CD4-positive, alpha-beta memory T cell (primary cell): ENCODE measurements at regions not wholly inside any gene's neighbourhood (a gene's known extent, or its start where the extent isn't known, plus 50 kb on each side); places are given as distances from the start of the nearest gene placed in this dataset.

Experiments
- CTCF ChIA-PET: fragments of 350-600 bp; sonication (Branson Sonifier 250); formaldehyde crosslinking; loops from one replicate; lab custom pipeline; 2021; ENCODE audit warnings: inconsistent platforms; ENCODE audit not compliant: partially characterized antibody; lab: Charles Lee
- POLR2A ChIA-PET: fragments of 350-600 bp; sonication (Branson Sonifier 250); formaldehyde crosslinking; loops from one replicate; lab custom pipeline; 2021; ENCODE audit not compliant: partially characterized antibody; lab: Charles Lee
- DNase-seq, 5 donors: peaks; one replicate each; pipeline versions ENCODE4 v3.0.0 to v3.0.0-alpha.2; 2020 to 2022; ENCODE audit warnings: mixed read lengths in 1 of 5
- H3K27ac ChIP-seq: one replicate; pipeline ENCODE4 v1.7.0; 2013; ENCODE audit warnings: low read depth, low read length
- H3K27me3 ChIP-seq: 2 replicates; pipeline ENCODE4 v1.7.0; 2013; ENCODE audit warnings: mild to moderate bottlenecking, low read length, moderate library complexity; ENCODE audit not compliant: insufficient read depth
- H3K36me3 ChIP-seq: 2 replicates; pipeline ENCODE4 v1.7.0; 2013; ENCODE audit warnings: mild to moderate bottlenecking, low read length, moderate library complexity; ENCODE audit not compliant: insufficient read depth
- H3K4me1 ChIP-seq: 2 replicates; pipeline ENCODE4 v1.7.0; 2013; ENCODE audit warnings: mild to moderate bottlenecking, low read length, moderate library complexity; ENCODE audit not compliant: insufficient read depth
- H3K4me3 ChIP-seq, 2 donors: one replicate each; pipeline ENCODE4 v1.7.0; 2013; ENCODE audit warnings: low read length in 2 of 2, mild to moderate bottlenecking in 1 of 2
- H3K9me3 ChIP-seq, 2 donors: one replicate each; pipeline ENCODE4 v1.7.0; 2013; ENCODE audit warnings: low read length in 2 of 2, control low read depth in 1 of 2; ENCODE audit not compliant: control insufficient read depth in 1 of 2
- H3K27ac Mint-ChIP-seq, 7 donors: one replicate each; pipeline ENCODE4 v1.8.0; 2020 to 2021; ENCODE audit warnings: mixed read lengths in 7 of 7, mild to moderate bottlenecking in 6 of 7, inconsistent platforms in 3 of 7, moderate library complexity in 3 of 7
- H3K27me3 Mint-ChIP-seq, 2 donors: one replicate each; pipeline ENCODE4 v1.8.0; 2020 to 2021; ENCODE audit warnings: mixed read lengths in 2 of 2
- H3K36me3 Mint-ChIP-seq, 2 donors: one replicate each; pipeline ENCODE4 v1.8.0; 2020 to 2021; ENCODE audit warnings: mixed read lengths in 2 of 2, inconsistent platforms in 1 of 2, mild to moderate bottlenecking in 1 of 2
- H3K4me1 Mint-ChIP-seq, 4 donors: one replicate each; pipeline ENCODE4 v1.8.0; 2020 to 2021; ENCODE audit warnings: mixed read lengths in 4 of 4, mild to moderate bottlenecking in 1 of 4
- H3K4me3 Mint-ChIP-seq, 8 donors: one replicate each; pipeline ENCODE4 v1.8.0; 2020 to 2021; ENCODE audit warnings: mixed read lengths in 8 of 8, mild to moderate bottlenecking in 7 of 8, moderate library complexity in 6 of 8, inconsistent platforms in 3 of 8
- H3K9me3 Mint-ChIP-seq, 8 donors: one replicate each; pipeline ENCODE4 v1.8.0; 2020 to 2021; ENCODE audit warnings: mixed read lengths in 8 of 8, mild to moderate bottlenecking in 5 of 8, inconsistent platforms in 3 of 8, moderate library complexity in 1 of 8
- intact Hi-C: fragments of 100-400 bp; cut with micrococcal nuclease; formaldehyde crosslinking; loops from one replicate; pipeline ENCODE4 v1.15.1; 2023

GRCh38 chr6:153898360-153899059 is 140.5 kb upstream of the OPRM1 start:
- peak overlapping the region in 1 of 2 donors; percentile 17 for H3K4me3 ChIP-seq
- intact Hi-C loops: no loop called here
- no peak overlapping the region for H3K27ac ChIP-seq
- DNase-seq: no peak
- Mint-ChIP-seq H3K4me3 (no peak overlapping the region), H3K4me1 (no peaks in the 10 kb centered on the region), H3K9me3 (peaks cover 0 to 6% (median 1%) of the 10 kb centered on the region in 8 donors), H3K27ac (no peak overlapping the region), H3K27me3 (peaks cover 0 to 2% of the 10 kb centered on the region in 2 donors), H3K36me3 (no peaks in the 10 kb centered on the region)
- ChIA-PET POLR2A (no interaction called here), CTCF (no interaction called here)
- no peaks in the 10 kb centered on the region for H3K27me3 ChIP-seq
- no peaks in the 10 kb centered on the region for H3K36me3 ChIP-seq
- no peaks in the 10 kb centered on the region for H3K9me3 ChIP-seq
- H3K4me1 ChIP-seq: no peaks in the 10 kb centered on the region

DNA sequence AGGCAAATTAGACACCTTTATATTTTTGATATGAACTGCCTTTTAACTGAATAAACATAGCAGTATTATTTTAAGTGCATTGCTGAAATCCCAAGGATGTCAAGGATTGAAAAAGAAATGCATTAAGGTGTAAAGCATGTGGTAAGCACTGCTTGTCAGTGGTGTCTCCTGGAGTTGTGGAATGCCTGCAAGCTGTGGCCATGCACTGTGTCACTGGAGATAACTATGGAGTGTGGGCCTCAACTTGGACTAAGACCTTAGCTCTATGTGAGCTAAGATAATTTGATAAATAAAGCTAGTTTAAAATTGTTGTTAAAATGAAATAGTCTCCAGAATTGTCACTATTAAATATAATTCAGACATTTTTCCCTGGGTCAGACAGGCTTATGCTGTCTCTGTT is 156.6 kb upstream of the OPRM1 start:
- intact Hi-C loops: no loop called here
- Histone ChIP-seq H3K27ac (no peak overlapping the region), H3K36me3 (no peaks in the 10 kb centered on the region), H3K4me1 (no peaks in the 10 kb centered on the region), H3K27me3 (no peaks in the 10 kb centered on the region), H3K9me3 (peaks cover 0 to 3% of the 10 kb centered on the region in 2 donors), H3K4me3 (no peak overlapping the region)
- Mint-ChIP-seq H3K27me3 (peaks cover 0 to 2% of the 10 kb centered on the region in 2 donors), H3K36me3 (no peaks in the 10 kb centered on the region), H3K4me1 (no peaks in the 10 kb centered on the region), H3K9me3 (peaks cover 0 to 6% (median 0%) of the 10 kb centered on the region in 8 donors), H3K4me3 (no peak overlapping the region), H3K27ac (no peak overlapping the region)
- CTCF ChIA-PET: no interaction called here
- POLR2A ChIA-PET: no interaction called here
- DNase-seq: no peak

DNA sequence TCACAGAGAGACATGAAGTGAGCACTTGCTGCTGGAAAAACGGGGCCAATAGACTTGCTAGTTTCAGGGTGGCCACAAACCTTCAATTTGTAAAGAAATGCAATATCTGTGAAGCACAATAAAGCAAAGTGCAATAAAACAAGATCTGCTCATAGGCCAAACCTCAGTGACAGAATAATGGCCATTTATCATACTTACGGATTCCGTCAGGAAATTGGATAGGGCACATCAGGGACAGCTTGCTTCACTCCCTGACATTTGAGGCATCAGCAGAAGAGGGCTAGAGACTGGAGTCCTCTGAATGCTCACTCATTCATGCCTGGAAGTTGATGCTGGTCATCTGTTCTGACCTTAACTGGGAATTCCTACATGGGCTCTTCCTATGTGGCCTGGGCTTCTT is 165.5 kb upstream of the OPRM1 start:
- ChIA-PET POLR2A (no interaction called here), CTCF (no interaction called here)
- Histone ChIP-seq H3K27ac (no peak overlapping the region), H3K4me1 (no peaks in the 10 kb centered on the region), H3K27me3 (no peaks in the 10 kb centered on the region), H3K4me3 (no peak overlapping the region), H3K36me3 (no peaks in the 10 kb centered on the region), H3K9me3 (no peaks in the 10 kb centered on the region)
- no peaks in the 10 kb centered on the region for H3K36me3 Mint-ChIP-seq
- no peak for DNase-seq
- no peaks in the 10 kb centered on the region for H3K4me1 Mint-ChIP-seq
- H3K27ac Mint-ChIP-seq: no peak overlapping the region
- intact Hi-C loops: no loop called here
- H3K9me3 Mint-ChIP-seq: peaks cover 0 to 8% (median 4%) of the 10 kb centered on the region in 8 donors
- no peak overlapping the region for H3K4me3 Mint-ChIP-seq
- H3K27me3 Mint-ChIP-seq: no peaks in the 10 kb centered on the region

DNA sequence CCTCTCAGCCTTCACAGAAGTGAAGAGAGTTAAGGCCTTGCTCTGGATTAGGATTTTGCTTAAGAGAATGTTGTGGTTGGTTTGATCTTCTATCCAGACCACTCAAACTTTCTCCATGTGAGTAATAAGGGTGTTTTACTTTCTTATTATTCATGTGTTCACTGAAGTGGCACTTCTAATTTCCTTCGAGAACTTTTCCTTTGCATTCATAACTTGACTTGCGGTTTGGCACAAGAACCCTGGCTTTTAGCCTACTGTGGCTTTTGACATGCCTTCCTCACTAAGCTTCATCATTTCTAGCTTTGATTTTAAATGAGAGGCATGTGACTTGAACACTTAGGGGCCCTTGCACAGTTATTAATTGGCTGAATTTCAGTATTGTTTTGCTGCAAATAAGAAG is 166.1 kb upstream of the OPRM1 start:
- POLR2A ChIA-PET: no interaction called here

DNA sequence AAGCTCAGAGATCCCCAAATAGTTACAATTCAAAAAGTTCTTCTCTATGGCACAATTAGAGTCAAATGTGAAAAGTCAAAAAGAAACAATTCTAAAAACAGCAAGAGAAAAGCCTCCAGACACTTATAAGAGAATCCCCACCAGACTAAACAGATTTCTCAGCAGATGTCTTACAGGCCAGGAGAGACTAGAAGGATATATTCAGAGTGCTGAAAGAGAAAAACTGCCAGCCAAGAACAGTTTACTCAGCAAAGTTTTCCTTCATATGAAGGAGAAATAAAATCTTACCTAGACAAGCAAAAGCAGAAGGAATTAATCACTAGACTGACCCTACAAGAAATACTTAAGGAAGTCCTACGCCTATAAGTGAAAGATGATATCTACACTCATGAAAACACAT is 176.1 kb upstream of the OPRM1 start:
- Histone ChIP-seq H3K4me3 (no peak overlapping the region), H3K36me3 (no peaks in the 10 kb centered on the region), H3K27me3 (no peaks in the 10 kb centered on the region), H3K4me1 (no peaks in the 10 kb centered on the region), H3K27ac (no peak overlapping the region), H3K9me3 (no peaks in the 10 kb centered on the region)
- no peaks in the 10 kb centered on the region for H3K36me3 Mint-ChIP-seq
- no peak for DNase-seq
- H3K4me1 Mint-ChIP-seq: no peaks in the 10 kb centered on the region
- intact Hi-C loops: no loop called here
- H3K27ac Mint-ChIP-seq: no peak overlapping the region
- H3K27me3 Mint-ChIP-seq: peaks cover 0 to 1% of the 10 kb centered on the region in 2 donors
- CTCF ChIA-PET: no interaction called here
- H3K9me3 Mint-ChIP-seq: peaks cover 0 to 6% (median 3%) of the 10 kb centered on the region in 8 donors
- H3K4me3 Mint-ChIP-seq: no peak overlapping the region
- POLR2A ChIA-PET: no interaction called here

More for the DNA sequence above, 166.1 kb upstream of the OPRM1 start:
- no peaks in the 10 kb centered on the region for H3K27me3 Mint-ChIP-seq
- no peaks in the 10 kb centered on the region for H3K27me3 ChIP-seq
- no peak overlapping the region for H3K4me3 ChIP-seq
- CTCF ChIA-PET: no interaction called here
- H3K4me1 Mint-ChIP-seq: no peaks in the 10 kb centered on the region
- H3K36me3 Mint-ChIP-seq: no peaks in the 10 kb centered on the region
- H3K4me3 Mint-ChIP-seq: no peak overlapping the region
- H3K9me3 ChIP-seq: no peaks in the 10 kb centered on the region
- H3K4me1 ChIP-seq: no peaks in the 10 kb centered on the region
- DNase-seq: no peak
- H3K27ac Mint-ChIP-seq: no peak overlapping the region
- no peak overlapping the region for H3K27ac ChIP-seq
- no peaks in the 10 kb centered on the region for H3K36me3 ChIP-seq
- intact Hi-C loops: no loop called here
- H3K9me3 Mint-ChIP-seq: peaks cover 0 to 9% (median 4%) of the 10 kb centered on the region in 8 donors

- POLR2A ChIA-PET: no interaction called here
- H3K27me3 Mint-ChIP-seq: peaks cover 0 to 1% of the 10 kb centered on the region in 2 donors
- no peaks in the 10 kb centered on the region for H3K4me1 Mint-ChIP-seq
Observed at GRCh38 chr6:153862139-153862538, 176.9 kb upstream of the OPRM1 start.

GRCh38 chr6:153858529-153858928 is 180.5 kb upstream of the OPRM1 start:
- Mint-ChIP-seq H3K36me3 (no peaks in the 10 kb centered on the region), H3K27ac (no peak overlapping the region), H3K27me3 (peaks cover 0 to 1% of the 10 kb centered on the region in 2 donors), H3K9me3 (peaks cover 0 to 6% (median 3%) of the 10 kb centered on the region in 8 donors), H3K4me3 (no peak overlapping the region), H3K4me1 (no peaks in the 10 kb centered on the region)
- Histone ChIP-seq H3K27me3 (no peaks in the 10 kb centered on the region), H3K36me3 (no peaks in the 10 kb centered on the region), H3K4me3 (no peak overlapping the region), H3K27ac (no peak overlapping the region), H3K4me1 (no peaks in the 10 kb centered on the region), H3K9me3 (no peaks in the 10 kb centered on the region)
- ChIA-PET CTCF (no interaction called here), POLR2A (no interaction called here)
- intact Hi-C loops: no loop called here
- DNase-seq: no peak

More at GRCh38 chr6:153862139-153862538, 176.9 kb upstream of the OPRM1 start:
- peaks cover 0 to 6% (median 3%) of the 10 kb centered on the region in 8 donors for H3K9me3 Mint-ChIP-seq
- H3K27ac ChIP-seq: no peak overlapping the region
- intact Hi-C loops: no loop called here
- no peak overlapping the region for H3K4me3 Mint-ChIP-seq
- H3K36me3 Mint-ChIP-seq: no peaks in the 10 kb centered on the region
- no peaks in the 10 kb centered on the region for H3K4me1 ChIP-seq
- H3K4me3 ChIP-seq: no peak overlapping the region
- no peaks in the 10 kb centered on the region for H3K27me3 ChIP-seq
- no peaks in the 10 kb centered on the region for H3K9me3 ChIP-seq
- no peaks in the 10 kb centered on the region for H3K36me3 ChIP-seq
- DNase-seq: no peak
- H3K27ac Mint-ChIP-seq: no peak overlapping the region
- CTCF ChIA-PET: no interaction called here
